ENCODE measurements at regions not wholly inside any gene's neighbourhood (a gene's known extent, or its start where the extent isn't known, plus 50 kb on each side); places are given as distances from the start of the nearest gene placed in this dataset.

- no peak overlapping the region for H3K9ac ChIP-seq (ENCODE audit: control insufficient read depth, extremely low read depth, insufficient read depth, low read length)
- TF ChIP-seq, protein P1, sequence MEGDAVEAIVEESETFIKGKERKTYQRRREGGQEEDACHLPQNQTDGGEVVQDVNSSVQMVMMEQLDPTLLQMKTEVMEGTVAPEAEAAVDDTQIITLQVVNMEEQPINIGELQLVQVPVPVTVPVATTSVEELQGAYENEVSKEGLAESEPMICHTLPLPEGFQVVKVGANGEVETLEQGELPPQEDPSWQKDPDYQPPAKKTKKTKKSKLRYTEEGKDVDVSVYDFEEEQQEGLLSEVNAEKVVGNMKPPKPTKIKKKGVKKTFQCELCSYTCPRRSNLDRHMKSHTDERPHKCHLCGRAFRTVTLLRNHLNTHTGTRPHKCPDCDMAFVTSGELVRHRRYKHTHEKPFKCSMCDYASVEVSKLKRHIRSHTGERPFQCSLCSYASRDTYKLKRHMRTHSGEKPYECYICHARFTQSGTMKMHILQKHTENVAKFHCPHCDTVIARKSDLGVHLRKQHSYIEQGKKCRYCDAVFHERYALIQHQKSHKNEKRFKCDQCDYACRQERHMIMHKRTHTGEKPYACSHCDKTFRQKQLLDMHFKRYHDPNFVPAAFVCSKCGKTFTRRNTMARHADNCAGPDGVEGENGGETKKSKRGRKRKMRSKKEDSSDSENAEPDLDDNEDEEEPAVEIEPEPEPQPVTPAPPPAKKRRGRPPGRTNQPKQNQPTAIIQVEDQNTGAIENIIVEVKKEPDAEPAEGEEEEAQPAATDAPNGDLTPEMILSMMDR (optimal IDR thresholded peaks at IDR 0.05 in 1 of 3, IDR thresholded peaks at IDR 0.05 in 1 of 3, conservative IDR thresholded peaks at IDR 0.05 in 1 of 3; ENCODE audit: extremely low read depth in 1 of 3, insufficient read depth in 2 of 3, low read length in 3 of 3), result no peak
- TF ChIP-seq EZH2 (IDR thresholded peaks at IDR 0.05; ENCODE audit: low read length), result no peak
- no peaks in the 10 kb centered on the region for H3K9me1 ChIP-seq (ENCODE audit: control insufficient read depth, extremely low read depth, insufficient read depth, low read length)
- FAIRE-seq, result no peak
- no peak overlapping the region for H3K4me3 ChIP-seq (ENCODE audit: control insufficient read depth in 2 of 3, extremely low read depth in 1 of 3, insufficient read depth in 2 of 3, low read depth in 1 of 3, low read length in 3 of 3)
- no peaks in the 10 kb centered on the region for H3K9me3 ChIP-seq (ENCODE audit: control insufficient read depth, low read depth, low read length)
- H3K4me1 ChIP-seq (ENCODE audit: control insufficient read depth, extremely low read depth, insufficient read depth, low read length), result no peaks in the 10 kb centered on the region
- no peaks in the 10 kb centered on the region for H3K27me3 ChIP-seq (ENCODE audit: control insufficient read depth, extremely low read depth, insufficient read depth, low read length)
- no peaks in the 10 kb centered on the region for H4K20me1 ChIP-seq (ENCODE audit: control insufficient read depth, extremely low read depth, insufficient read depth, low read length)
- DNase-seq (ENCODE audit: low read depth, low spot score), result no peak
- H3K27ac ChIP-seq (ENCODE audit: control insufficient read depth, insufficient read depth, low read length), result no peak overlapping the region
- no peaks in the 10 kb centered on the region for H3K36me3 ChIP-seq (ENCODE audit: control insufficient read depth in 2 of 2, extremely low read depth in 1 of 2, insufficient read depth in 2 of 2, low read length in 2 of 2)
- dilution Hi-C loops (cut with MboI; ENCODE audit: extremely low pct_ligation_motif_present, low sequenced_read_pairs), result no loop called here
- no peak overlapping the region for H2AFZ ChIP-seq (ENCODE audit: control insufficient read depth, low read length)
- H3K79me2 ChIP-seq (ENCODE audit: control insufficient read depth, insufficient read depth, low read length), result no peaks in the 10 kb centered on the region
- H3K4me2 ChIP-seq (ENCODE audit: control insufficient read depth, extremely low read depth, insufficient read depth, low read depth, low read length), result no peak overlapping the region
These were observed 687.0 kb upstream of the EPHA5 start for GRCh38 chr4:66357316-66357715.

DNA sequence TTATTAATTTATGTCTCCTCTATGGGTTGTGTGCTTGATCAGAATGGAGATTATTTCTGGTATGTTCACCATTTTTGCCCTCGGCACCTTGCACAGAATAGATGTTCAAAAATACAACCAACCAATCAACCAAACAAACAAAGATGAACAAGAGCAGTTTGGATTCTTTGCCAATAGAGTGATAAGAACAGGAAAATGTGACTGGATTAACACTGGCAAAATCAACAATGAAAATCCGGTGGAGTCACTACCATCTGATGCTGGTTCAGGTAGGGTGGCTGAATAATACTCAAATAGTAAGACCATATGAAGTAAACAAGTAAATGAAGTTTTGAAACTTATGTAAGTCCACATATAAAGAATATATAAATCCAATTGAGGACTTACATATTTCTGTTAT is 685.0 kb upstream of the EPHA5 start:
- Histone ChIP-seq H3K27me3 (ENCODE audit: control insufficient read depth, extremely low read depth, insufficient read depth, low read length) (no peaks in the 10 kb centered on the region), H3K36me3 (ENCODE audit: control insufficient read depth in 2 of 2, extremely low read depth in 1 of 2, insufficient read depth in 2 of 2, low read length in 2 of 2) (no peaks in the 10 kb centered on the region), H3K4me1 (ENCODE audit: control insufficient read depth, extremely low read depth, insufficient read depth, low read length) (no peaks in the 10 kb centered on the region), H3K27ac (ENCODE audit: control insufficient read depth, insufficient read depth, low read length) (no peak overlapping the region), H3K4me2 (ENCODE audit: control insufficient read depth, extremely low read depth, insufficient read depth, low read depth, low read length) (no peak overlapping the region), H3K9me3 (ENCODE audit: control insufficient read depth, low read depth, low read length) (no peaks in the 10 kb centered on the region), H3K79me2 (ENCODE audit: control insufficient read depth, insufficient read depth, low read length) (no peaks in the 10 kb centered on the region), H3K9ac (ENCODE audit: control insufficient read depth, extremely low read depth, insufficient read depth, low read length) (no peak overlapping the region), H3K4me3 (ENCODE audit: control insufficient read depth in 2 of 3, extremely low read depth in 1 of 3, insufficient read depth in 2 of 3, low read depth in 1 of 3, low read length in 3 of 3) (no peak overlapping the region), H2AFZ (ENCODE audit: control insufficient read depth, low read length) (no peak overlapping the region), H4K20me1 (ENCODE audit: control insufficient read depth, extremely low read depth, insufficient read depth, low read length) (no peaks in the 10 kb centered on the region), H3K9me1 (ENCODE audit: control insufficient read depth, extremely low read depth, insufficient read depth, low read length) (no peaks in the 10 kb centered on the region)
- dilution Hi-C loops (cut with MboI; ENCODE audit: extremely low pct_ligation_motif_present, low sequenced_read_pairs), result no loop called here
- FAIRE-seq (no peak), DNase-seq (ENCODE audit: low read depth, low spot score) (no peak)
- no peak for TF ChIP-seq EZH2 (IDR thresholded peaks at IDR 0.05; ENCODE audit: low read length)
- TF ChIP-seq, protein P1 (optimal IDR thresholded peaks at IDR 0.05 in 1 of 3, IDR thresholded peaks at IDR 0.05 in 1 of 3, conservative IDR thresholded peaks at IDR 0.05 in 1 of 3; ENCODE audit: extremely low read depth in 1 of 3, insufficient read depth in 2 of 3, low read length in 3 of 3), result no peak

All from keratinocyte (primary cell).